Activated CD8-positive, alpha-beta T cell treated with anti-CD3 and anti-CD28 coated beads for 36 hours (primary cell): ENCODE measurements at regions not wholly inside any gene's neighbourhood (a gene's known extent, or its start where the extent isn't known, plus 50 kb on each side); places are given as distances from the start of the nearest gene placed in this dataset.

Experiments used
- ATAC-seq: fragments of 200-7000 bp; cut with Tn5 transposase; one replicate; pipeline ENCODE4 v1.10.0; 2021; ENCODE audit warnings: mild to moderate bottlenecking, moderate library complexity
- CTCF ChIA-PET: fragments of 350-600 bp; sonication (Branson Sonifier 250); formaldehyde crosslinking; loops from one replicate; lab custom pipeline; 2021; ENCODE audit warnings: antibody characterized with exemption; lab: Charles Lee
- POLR2A ChIA-PET: fragments of 350-600 bp; sonication (Branson Sonifier 250); formaldehyde crosslinking; loops from one replicate; lab custom pipeline; 2021; ENCODE audit warnings: antibody characterized with exemption; lab: Charles Lee
- DNase-seq: peaks from one replicate; pipeline ENCODE4 v3.0.0-alpha.2; 2020
- H3K27ac Mint-ChIP-seq: one replicate; pipeline ENCODE4 v1.8.0; 2021; ENCODE audit warnings: mild to moderate bottlenecking, mixed read lengths
- H3K27me3 Mint-ChIP-seq: one replicate; pipeline ENCODE4 v1.8.0; 2021; ENCODE audit warnings: mixed read lengths
- H3K36me3 Mint-ChIP-seq: one replicate; pipeline ENCODE4 v1.8.0; 2021; ENCODE audit warnings: low read depth, mixed read lengths
- H3K4me1 Mint-ChIP-seq: one replicate; pipeline ENCODE4 v1.8.0; 2021; ENCODE audit warnings: low read depth, mixed read lengths
- H3K4me3 Mint-ChIP-seq: one replicate; pipeline ENCODE4 v1.8.0; 2021; ENCODE audit warnings: mild to moderate bottlenecking, moderate library complexity, mixed read lengths
- H3K9me3 Mint-ChIP-seq: one replicate; pipeline ENCODE4 v1.8.0; 2021; ENCODE audit warnings: mixed read lengths
- intact Hi-C: fragments of 100-400 bp; cut with micrococcal nuclease; formaldehyde crosslinking; loops from one replicate; pipeline ENCODE4 v1.10.0; 2022
- TF ChIP-seq, protein P1 (sequence below): fragments of 200-600 bp; IDR thresholded peaks from one replicate; pipeline ENCODE4 v1.8.0; 2022; ENCODE audit warnings: antibody characterized with exemption, mild to moderate bottlenecking

GRCh38 chr4:146114066-146114465, 61.5 kb upstream of the LSM6 start:
- no peaks in the 10 kb centered on the region for H3K36me3 Mint-ChIP-seq
- TF ChIP-seq, protein P1, sequence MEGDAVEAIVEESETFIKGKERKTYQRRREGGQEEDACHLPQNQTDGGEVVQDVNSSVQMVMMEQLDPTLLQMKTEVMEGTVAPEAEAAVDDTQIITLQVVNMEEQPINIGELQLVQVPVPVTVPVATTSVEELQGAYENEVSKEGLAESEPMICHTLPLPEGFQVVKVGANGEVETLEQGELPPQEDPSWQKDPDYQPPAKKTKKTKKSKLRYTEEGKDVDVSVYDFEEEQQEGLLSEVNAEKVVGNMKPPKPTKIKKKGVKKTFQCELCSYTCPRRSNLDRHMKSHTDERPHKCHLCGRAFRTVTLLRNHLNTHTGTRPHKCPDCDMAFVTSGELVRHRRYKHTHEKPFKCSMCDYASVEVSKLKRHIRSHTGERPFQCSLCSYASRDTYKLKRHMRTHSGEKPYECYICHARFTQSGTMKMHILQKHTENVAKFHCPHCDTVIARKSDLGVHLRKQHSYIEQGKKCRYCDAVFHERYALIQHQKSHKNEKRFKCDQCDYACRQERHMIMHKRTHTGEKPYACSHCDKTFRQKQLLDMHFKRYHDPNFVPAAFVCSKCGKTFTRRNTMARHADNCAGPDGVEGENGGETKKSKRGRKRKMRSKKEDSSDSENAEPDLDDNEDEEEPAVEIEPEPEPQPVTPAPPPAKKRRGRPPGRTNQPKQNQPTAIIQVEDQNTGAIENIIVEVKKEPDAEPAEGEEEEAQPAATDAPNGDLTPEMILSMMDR: no peak
- intact Hi-C loops: no loop called here
- ChIA-PET CTCF (no interaction called here), POLR2A (no interaction called here)
- peaks cover 21% of the 10 kb centered on the region for H3K27me3 Mint-ChIP-seq
- H3K4me1 Mint-ChIP-seq: no peaks in the 10 kb centered on the region
- no peak overlapping the region for H3K27ac Mint-ChIP-seq
- DNase-seq (no peak), ATAC-seq (no peak)
- no peaks in the 10 kb centered on the region for H3K9me3 Mint-ChIP-seq
- no peak overlapping the region for H3K4me3 Mint-ChIP-seq

DNA sequence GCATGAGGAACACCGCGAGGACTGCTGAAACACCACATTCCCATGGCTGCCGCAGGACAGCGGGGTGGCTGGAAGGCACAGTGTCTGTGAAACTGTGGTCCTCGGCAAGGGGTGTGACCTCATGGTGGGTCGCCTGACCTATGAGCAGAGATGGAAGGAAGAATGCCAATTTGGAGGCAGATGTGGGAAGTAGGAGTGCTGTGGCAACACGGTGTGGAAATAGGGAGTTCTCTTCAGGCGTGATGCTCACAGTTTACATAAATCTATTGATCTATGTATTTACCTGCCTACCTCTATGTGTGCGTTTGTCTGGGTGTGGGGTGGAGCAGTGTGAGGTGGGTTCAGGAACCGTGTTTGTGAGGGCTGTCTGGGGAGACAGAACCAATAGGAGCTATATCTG, 62.3 kb upstream of the LSM6 start:
- DNase-seq (no peak), ATAC-seq (no peak)
- Mint-ChIP-seq H3K4me3 (no peak overlapping the region), H3K27me3 (peaks cover 19% of the 10 kb centered on the region), H3K36me3 (no peaks in the 10 kb centered on the region), H3K4me1 (no peaks in the 10 kb centered on the region), H3K9me3 (no peaks in the 10 kb centered on the region), H3K27ac (no peak overlapping the region)
- POLR2A ChIA-PET: no interaction called here
- intact Hi-C loops: no loop called here
- TF ChIP-seq, protein P1: no peak
- CTCF ChIA-PET: no interaction called here

- Mint-ChIP-seq H3K36me3 (no peaks in the 10 kb centered on the region), H3K9me3 (no peaks in the 10 kb centered on the region), H3K4me1 (no peaks in the 10 kb centered on the region), H3K4me3 (no peak overlapping the region), H3K27ac (no peak overlapping the region), H3K27me3 (peaks cover 15% of the 10 kb centered on the region)
- DNase-seq (no peak), ATAC-seq (no peak)
- intact Hi-C loops: no loop called here
- TF ChIP-seq, protein P1: no peak
- ChIA-PET CTCF (interaction anchor here (2.2 kb wide), 1 partner anchor 17 kb away, joined by 12 read pairs; no protein-coding TSS in a partner anchor), POLR2A (no interaction called here)
These were observed 63.1 kb upstream of the LSM6 start for GRCh38 chr4:146112389-146112788.

- intact Hi-C loops: no loop called here
- Mint-ChIP-seq H3K36me3 (no peaks in the 10 kb centered on the region), H3K4me3 (no peak overlapping the region), H3K9me3 (no peaks in the 10 kb centered on the region), H3K4me1 (no peaks in the 10 kb centered on the region), H3K27ac (no peak overlapping the region), H3K27me3 (peaks cover 8% of the 10 kb centered on the region)
- DNase-seq: no peak
- ChIA-PET CTCF (interaction anchor here (2.2 kb wide), 1 partner anchor 16 kb away, joined by 12 read pairs; no protein-coding TSS in a partner anchor), POLR2A (no interaction called here)
- TF ChIP-seq, protein P1: no peak
- ATAC-seq: no peak
These were observed 64.5 kb upstream of the LSM6 start for GRCh38 chr4:146110871-146111485.

DNA sequence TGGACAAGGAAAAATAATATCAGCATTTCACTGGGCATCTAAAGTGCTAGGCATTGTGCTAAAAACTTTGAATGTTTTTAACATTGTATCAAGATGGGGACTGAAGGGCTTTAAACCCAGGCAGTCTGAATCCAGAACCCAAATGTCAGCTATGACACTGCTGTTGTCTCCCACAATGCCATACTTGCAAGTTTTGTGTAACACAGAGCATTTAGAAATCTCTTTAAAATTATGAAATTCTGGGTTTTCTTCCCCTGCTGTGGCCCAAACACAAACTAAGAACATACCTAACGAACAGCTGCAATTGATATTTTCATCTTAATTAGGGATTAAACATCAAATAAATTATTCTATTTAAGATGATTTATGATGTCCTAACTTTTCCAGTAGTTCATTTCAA, 66.8 kb upstream of the LSM6 start:
- no peak for DNase-seq
- no peaks in the 10 kb centered on the region for H3K9me3 Mint-ChIP-seq
- POLR2A ChIA-PET: no interaction called here
- ATAC-seq: no peak
- intact Hi-C loops: no loop called here
- H3K27me3 Mint-ChIP-seq: peaks cover 7% of the 10 kb centered on the region
- CTCF ChIA-PET: interaction anchor here (2.0 kb wide), 1 partner anchor 14 kb away, joined by 7 read pairs; no protein-coding TSS in a partner anchor
- no peaks in the 10 kb centered on the region for H3K4me1 Mint-ChIP-seq
- H3K27ac Mint-ChIP-seq: no peak overlapping the region
- TF ChIP-seq, protein P1: no peak
- H3K4me3 Mint-ChIP-seq: no peak overlapping the region
- H3K36me3 Mint-ChIP-seq: no peaks in the 10 kb centered on the region
